NCI-H524 treated with DMSO at 0.1 percent for 48 hours (cell line): ENCODE measurements at regions not wholly inside any gene's neighbourhood (a gene's known extent, or its start where the extent isn't known, plus 50 kb on each side); places are given as distances from the start of the nearest gene placed in this dataset.
"Not testable (repeated sequence)": the region's sequence is repeated elsewhere in the genome, so short reads cannot be mapped to it uniquely, and the experiment has no call there.

Experiments used
- DNase-seq: peaks from one replicate; lab custom pipeline; 2025; lab: John Stamatoyannopoulos, UW

- DNase-seq = not testable (repeated sequence)
Measured at GRCh38 chr6:26799903-26800633, 140.5 kb upstream of the ZNF322 start.

GRCh38 chr6:26803762-26804161 lies 144.2 kb upstream of the ZNF322 start:
- DNase-seq = not testable (repeated sequence)

DNA sequence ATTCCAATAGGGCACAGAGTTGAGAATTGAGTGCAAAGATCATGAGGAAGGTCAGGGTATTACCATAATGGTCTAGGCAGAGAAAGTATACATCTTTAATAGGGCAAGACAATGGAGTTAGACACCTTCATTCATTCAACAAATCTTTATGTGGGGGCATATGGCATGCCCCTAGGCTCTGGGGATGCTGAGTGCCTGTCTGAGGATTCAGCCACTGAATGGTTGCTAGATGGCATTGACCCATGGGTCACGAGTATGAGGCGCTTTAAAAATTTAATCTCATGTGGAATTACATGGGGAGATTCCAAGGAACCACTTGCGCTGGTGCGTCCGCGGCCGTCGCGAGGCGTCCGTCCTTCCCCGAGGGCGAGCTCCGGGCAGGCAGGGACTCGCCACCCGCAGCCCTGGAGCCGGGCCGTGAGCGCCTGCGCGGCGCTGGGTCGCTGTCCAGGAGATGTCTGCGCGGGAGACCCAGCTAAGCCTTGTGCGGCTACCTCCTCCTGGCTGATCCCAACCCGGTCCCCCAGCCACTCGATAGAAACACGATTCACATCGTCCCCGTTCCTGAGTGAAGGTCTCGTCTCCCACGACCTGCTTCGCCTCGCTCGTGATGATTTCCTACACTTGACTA lies 152.1 kb upstream of the ZNF322 start:
- not testable (repeated sequence) for DNase-seq

GRCh38 chr6:26818640-26819225 lies 159.2 kb upstream of the ZNF322 start:
- DNase-seq = not testable (repeated sequence)

DNA sequence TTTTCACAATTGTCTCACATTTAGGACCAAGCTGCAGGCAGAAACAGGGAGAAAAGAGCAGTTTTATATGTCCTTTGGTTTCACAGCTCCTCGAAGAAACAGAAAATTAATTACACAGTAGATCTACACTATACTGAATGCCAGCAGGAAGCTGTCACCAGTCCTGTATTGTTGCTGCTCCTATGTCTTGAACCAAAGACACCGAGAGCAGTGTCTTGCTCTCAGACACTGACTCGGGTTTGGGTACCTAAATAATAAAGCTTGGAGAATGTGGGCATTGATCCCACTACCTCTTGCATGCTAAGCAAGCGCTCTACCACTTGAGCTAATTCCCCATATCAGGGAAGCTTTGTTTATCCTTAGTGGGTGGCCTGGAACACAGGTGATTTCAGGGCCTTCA lies 168.4 kb upstream of the ZNF322 start:
- not testable (repeated sequence) for DNase-seq

DNA sequence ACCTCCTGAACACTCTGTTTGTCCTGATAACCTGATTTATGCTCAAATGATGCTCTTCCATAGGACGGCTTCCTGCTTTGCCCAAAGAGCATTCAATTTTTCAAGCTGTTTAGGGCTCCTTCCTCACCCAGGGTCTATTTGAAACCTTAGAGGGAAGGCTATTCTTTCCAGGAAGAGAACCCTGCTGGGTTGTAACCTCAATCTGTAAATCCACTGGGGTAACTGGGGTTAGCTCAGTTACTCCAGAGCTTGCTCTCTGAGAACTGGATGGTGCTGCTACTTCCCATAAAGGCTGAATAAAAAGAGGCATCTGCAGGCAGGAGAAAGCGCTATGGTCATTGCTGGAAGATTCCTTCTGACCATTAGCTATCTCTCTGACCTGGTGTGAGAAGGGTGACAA lies 169.9 kb upstream of the ZNF322 start:
- DNase-seq = not testable (repeated sequence)

DNA sequence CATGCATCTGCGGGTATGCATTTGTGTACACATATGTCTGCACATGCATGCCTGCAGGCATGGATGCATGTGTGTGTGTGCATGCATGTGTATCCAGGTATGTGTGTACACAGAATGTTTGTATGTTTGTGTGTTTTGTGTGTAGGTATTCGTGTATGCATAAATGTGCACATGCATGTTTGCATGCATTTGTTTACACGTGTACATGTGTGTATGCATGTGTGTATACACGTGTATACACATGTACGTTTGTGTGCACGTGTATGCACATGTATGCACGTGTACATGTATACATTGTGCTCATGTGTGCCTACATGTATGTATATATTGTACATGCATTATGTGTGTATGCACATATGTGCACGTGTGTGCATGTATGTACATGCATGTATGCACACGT lies 171.4 kb upstream of the ZNF322 start:
- not testable (repeated sequence) for DNase-seq

- not testable (repeated sequence) for DNase-seq
Measured at GRCh38 chr6:26835707-26836106, 176.2 kb upstream of the ZNF322 start.

GRCh38 chr6:26836657-26837056 lies 177.1 kb upstream of the ZNF322 start:
- DNase-seq = not testable (repeated sequence)

- DNase-seq = not testable (repeated sequence)
Measured at GRCh38 chr6:26844823-26845222, 185.3 kb upstream of the ZNF322 start.

DNA sequence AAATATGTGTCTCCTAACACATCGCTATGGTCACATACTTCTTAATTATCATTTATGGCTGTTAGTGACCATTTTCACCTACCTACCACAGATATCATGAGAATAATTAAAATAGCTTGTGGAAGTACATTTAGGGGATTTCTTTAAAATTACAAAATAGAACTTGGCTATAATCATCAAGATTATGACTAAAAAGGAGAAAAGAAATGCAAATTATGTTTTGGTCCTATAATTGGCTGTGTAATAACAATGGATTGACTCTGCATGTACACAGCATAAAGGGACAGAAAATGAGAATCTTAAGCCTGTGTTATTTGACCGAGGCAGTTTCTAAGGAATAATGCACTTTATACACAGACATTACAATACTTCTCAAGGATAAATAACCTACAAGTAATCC lies 197.7 kb upstream of the ZNF322 start:
- DNase-seq = not testable (repeated sequence)

DNA sequence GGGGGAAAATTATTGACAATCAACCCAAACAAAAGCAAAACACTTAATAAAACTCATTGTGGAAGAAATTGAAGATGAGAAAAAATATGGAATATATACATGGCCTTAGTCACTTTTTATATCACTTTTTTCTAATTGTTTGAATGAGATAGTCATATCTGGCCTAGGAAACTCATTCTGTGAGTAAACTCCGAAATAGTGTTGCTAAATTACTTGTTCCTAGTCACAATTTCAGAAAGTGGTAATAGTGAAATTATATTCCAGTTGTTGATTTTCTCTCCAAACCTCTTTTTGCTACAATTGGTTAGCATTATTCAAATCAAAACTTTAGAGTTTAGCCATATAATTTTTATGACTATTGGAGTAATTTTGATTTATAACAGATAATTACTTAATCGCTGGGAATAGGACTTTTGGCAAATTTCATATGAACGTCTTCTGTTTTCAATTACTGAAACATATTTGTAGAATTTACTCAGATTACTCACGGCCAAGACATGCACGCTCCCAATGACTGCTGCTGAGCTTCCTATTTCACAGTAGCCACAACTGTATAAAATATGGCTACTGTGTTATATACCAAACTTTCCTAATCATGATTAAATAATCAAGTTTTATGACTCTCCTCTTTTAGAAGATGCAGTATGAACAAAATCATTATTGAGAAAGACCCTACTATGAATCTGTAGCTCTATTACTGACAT lies 199.7 kb upstream of the ZNF322 start:
- not testable (repeated sequence) for DNase-seq

- DNase-seq = not testable (repeated sequence)
Measured at GRCh38 chr6:26859771-26860163, 200.2 kb upstream of the ZNF322 start.

DNA sequence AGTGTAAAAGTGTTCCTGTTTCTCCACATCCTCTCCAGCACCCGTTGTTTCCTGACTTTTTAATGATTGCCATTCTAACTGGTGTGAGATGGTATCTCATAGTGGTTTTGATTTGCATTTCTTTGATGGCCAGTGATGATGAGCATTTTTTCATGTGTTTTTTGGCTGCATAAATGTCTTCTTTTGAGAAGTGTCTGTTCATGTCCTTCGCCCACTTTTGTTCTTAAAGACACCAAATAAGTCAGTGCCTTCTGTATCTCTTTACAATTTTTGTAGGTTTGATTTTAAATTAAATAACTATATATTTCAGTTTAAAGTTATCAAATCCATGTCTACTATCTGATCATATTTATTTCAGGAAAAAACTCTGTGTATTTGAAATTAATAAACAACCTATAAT lies 202.4 kb upstream of the ZNF322 start:
- DNase-seq = not testable (repeated sequence)

- not testable (repeated sequence) for DNase-seq
Measured at GRCh38 chr6:26863641-26864040, 204.1 kb upstream of the ZNF322 start.

GRCh38 chr6:26898785-26899184 lies 239.2 kb upstream of the ZNF322 start:
- not testable (repeated sequence) for DNase-seq

DNA sequence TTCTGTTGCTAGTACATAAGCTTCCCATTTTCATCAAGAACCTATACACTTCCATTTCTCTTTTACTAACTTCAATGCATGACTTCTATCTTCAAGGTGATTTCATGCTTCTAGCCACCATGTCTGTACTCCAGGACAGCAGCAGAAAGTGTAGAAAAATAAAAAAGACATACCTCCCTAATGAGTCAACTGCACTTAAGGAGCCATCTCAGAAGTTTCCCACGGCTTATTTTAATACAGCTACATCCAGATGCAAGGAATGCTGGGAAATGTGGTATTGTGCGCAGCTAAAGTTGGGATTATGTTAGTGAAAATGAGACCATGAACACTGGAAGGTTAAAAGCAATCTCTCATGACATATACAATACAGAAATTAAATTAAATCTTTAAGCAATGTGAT lies 264.7 kb upstream of the ZNF322 start:
- DNase-seq = not testable (repeated sequence)

- not testable (repeated sequence) for DNase-seq
Measured at GRCh38 chr6:26928190-26928589, 268.6 kb upstream of the ZNF322 start.

DNA sequence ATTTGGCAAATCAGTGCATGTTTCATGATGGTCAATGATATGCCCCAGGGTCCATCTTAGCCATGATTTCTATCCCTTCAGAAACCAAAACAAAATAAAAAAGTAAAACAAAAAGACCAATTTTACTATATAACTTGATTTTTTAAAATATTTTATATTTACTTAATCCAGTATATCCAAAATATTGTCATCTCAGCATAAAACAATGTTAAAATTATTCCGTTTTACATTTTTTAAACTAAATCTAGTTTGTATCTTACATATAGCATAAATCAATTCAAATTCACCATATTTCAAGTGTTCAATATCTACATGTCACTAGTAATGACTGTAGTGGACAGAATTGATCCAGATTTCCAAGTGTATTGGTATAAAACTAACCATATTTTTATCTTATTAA lies 277.7 kb upstream of the ZNF322 start:
- not testable (repeated sequence) for DNase-seq

DNA sequence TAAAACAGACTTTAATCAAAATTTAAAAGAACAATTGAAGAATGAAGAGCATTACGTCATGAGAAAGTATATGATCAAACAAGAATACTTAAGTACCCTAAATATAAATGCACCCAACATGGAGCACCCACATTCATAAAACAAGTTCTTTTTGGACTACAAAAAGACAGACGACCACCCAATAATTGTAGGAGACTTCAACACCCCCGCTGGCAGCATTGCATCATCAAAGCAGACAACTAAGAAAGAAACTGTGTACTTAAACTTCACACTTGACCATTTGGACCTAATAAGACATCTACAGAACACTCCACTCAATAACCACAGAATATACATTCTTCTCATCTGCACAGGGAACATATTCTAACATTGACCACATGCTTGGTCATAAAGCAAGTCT lies 291.7 kb upstream of the ZNF322 start:
- DNase-seq = not testable (repeated sequence)

- DNase-seq = peak; percentile 68
Measured at GRCh38 chr6:26956078-26956600, 291.4 kb upstream of the PRSS16 start.

- DNase-seq = not testable (repeated sequence)
Measured at GRCh38 chr6:26956601-26957184, 290.8 kb upstream of the PRSS16 start.
